OCI-M1 (cell line): ENCODE measurements at regions not wholly inside any gene's neighbourhood (a gene's known extent, or its start where the extent isn't known, plus 50 kb on each side); places are given as distances from the start of the nearest gene placed in this dataset.
"Not testable (repeated sequence)": the region's sequence is repeated elsewhere in the genome, so short reads cannot be mapped to it uniquely, and the experiment has no call there.

Experiments
- DNase-seq: peaks from one replicate; lab custom pipeline; 2025; lab: John Stamatoyannopoulos, UW

DNA sequence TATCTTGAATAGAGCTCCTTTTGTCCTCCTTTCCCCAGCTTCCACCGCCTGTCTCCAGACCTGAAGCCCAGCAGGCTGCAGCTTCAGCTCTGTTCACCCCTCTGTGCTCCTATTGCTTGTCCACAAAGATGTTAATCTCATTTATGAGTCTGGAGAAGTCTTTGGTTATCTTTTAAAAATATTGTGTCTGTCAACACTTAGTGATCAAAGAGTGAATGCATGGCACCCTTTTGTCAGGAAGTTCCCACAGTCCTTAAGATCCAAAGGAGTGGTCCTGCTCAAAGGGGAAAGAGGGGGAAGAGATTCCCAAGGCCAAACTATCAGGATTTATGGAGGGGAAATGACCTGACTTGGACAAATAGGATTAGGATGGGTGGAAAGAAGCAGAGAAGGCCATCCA is 118.9 kb downstream of the ACAA2 start:
- no peak for DNase-seq

DNA sequence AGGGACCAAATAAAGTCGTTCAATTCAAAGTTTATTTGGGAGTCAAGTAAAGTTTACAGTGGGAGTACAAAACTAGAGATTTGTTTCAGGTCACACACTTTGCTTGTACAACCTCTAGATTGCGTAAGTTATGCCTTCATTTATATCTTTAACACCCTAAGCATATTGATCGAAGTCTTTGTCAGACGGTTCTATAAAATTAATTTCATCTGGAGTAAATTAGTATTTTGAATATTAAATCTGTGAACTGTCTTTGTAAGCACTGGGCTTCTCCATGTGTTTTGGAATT is 119.7 kb downstream of the ACAA2 start:
- DNase-seq: no peak

DNA sequence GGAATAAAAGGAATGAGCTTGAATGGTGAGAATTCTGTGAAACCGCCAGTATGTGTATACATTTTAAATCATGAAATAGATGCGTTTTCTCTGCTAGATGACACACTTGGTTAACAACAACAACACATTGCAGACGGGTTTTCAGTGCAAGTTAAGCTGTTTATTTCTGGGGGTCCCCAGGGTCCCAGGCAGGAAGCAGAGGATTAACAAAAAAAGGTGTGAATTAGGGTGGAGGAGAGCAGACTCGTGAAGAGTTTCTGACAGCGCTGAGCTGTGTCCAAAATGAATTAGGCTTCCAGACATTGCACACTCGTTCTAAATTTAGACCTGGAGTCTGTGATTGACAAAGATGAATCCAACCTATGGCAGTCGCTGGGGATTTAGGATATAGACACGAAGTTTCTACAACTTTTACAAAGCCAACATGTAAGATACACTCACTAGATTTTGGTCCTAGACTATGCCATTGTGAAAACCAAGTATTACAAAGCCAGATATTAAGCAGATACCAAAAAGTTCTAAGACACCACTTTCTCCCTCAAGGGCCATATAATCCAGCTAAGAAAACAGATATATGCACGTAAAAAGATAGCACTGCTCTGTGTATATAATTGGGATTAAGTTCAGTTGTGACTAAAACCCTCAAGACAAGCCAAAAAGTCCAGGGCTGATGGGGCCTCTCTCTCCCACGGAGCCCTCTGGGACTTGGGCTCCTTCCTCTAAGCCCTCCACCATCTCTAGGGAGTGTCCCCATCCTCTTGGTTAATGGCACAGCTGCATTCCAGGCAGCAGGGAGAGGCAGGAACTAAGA is 120.2 kb downstream of the ACAA2 start:
- DNase-seq: no peak

DNA sequence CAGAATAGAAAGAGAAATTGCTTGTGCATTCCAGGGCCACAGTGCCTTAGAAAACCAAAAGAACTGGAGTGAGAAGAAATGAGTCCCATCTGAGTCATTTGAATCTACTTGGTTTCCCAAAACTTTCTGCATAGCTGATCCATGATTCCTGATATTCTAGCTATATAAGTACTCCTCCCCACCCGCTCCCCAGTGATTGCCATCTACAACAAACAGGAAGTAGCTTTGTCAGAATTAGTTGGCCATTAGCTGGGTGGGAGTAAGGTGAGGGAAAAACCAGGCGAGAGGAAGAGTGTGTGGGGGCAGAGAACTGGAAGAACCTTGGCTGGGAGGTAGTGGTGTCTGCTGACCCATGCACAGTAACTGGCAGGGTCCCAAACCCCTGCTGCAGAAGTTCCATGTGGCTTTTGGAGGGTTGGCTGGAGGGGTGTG is 122.1 kb downstream of the ACAA2 start:
- DNase-seq: peak; percentile 50

DNA sequence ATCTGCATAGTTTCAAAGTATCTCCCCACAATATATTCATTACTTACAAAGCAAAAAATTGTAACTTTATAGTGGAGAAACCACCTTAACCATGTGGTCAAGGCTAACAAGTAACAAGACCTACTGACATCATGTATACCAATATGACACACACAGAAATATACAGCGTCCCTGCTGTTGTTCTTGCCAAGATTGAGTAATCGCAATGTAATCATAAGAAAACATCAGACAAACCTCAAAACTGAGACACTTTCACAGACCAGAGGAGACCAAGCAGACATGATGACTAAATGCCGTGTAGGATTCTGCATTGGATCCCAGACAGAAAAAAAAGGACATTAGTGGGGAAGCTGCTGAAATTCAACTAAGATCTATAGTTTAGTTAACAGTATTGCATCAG is 123.0 kb downstream of the ACAA2 start:
- peak; percentile 62 for DNase-seq

DNA sequence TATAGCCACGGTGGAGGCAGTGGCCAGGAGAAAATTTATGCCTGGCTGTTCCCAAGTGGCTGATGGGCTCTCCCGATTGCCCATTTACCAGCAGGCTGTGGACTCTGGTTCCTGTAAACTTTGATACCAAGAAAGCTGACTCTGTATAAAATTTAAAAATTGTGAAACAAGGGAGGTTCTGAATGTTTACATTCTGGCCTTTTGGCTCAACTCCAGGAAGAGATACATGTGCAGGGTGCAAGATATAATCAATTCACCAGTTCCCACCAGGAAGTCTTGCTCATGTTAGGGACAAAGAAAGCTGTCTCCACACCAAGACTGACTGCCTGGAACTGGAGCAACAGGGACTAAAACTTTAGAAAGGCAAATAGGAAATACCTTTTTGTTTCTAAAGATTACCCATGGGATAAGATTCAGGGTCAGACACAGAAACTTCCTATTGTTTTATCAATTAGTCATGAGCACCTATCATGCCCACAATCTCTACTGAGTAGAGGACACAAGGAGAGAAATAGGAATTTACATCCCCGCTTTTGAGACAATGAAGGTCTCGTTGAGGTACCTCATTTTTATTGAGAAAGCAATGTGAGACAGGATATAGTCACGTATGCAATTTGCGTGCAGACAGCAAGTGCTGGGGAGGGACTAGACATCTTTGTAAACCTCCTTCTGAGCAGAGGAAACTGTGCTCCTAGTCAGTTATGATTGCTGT is 123.5 kb downstream of the LIPG start:
- no peak for DNase-seq

DNA sequence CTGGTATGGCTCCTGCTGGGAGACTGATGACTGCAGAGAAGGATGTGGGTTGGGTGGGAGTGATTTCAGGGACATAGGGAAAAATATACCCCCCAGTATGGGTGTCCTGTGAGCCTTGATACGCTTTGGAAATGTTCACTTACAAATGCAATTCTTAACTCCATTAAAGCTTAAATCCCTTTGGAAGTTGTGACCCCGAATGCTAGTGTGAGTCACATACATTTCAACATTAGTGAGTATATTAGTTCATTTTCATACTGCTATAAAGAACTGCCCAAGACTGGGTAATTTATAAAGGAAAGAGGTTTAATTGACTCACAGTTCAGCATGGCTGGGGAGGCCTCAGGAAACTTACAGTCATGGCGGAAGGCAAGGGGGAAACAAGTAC is 120.9 kb downstream of the LIPG start:
- not testable (repeated sequence) for DNase-seq

DNA sequence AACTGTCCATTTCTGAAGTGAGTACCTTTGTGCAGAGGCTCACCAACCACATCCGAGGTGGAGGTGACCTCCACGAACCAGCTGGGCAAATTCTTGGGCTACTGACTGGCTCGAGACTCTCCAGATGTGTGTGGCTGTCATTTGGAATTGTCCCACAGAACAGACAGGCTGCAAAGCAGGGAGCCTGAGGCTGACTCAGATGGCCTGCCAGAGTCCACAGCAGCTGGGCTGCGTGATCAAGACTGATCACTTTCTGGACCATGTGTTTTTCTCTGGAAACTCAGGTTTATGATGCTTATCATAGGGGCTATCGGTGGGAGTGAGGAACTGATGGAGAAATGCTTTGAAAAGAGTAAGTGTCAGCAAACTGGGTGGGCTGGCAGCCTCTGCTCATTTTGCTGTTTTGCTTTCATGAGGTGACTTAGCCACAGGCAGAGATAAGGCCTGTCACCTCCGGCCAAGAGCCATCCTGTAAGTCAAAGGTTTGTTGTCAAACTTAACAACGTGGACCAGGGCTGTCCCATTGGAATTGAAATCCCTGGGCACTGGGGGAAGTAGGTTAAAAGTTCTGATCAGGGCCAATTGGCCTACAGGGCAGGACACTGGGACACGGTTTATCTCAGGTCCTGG is 120.4 kb downstream of the LIPG start:
- no peak for DNase-seq

DNA sequence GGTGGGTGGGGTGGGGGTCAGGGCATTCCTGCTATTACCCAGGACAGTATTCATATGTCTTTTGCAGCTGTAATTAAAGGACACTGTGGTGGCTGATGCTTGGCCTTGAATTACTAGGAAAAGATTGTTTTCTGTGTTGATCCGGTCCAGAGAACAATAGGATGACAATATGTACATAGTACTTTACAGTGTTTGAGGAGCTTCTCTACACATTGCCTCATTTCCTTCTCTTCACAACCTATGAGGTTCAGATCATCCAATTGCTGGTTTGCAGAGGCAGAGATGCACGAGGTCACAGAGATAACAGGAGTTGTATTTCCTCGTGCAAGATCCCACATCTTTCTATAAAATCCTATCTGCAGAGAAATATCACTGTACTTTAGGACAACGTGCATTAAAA is 119.5 kb downstream of the LIPG start:
- no peak for DNase-seq

DNA sequence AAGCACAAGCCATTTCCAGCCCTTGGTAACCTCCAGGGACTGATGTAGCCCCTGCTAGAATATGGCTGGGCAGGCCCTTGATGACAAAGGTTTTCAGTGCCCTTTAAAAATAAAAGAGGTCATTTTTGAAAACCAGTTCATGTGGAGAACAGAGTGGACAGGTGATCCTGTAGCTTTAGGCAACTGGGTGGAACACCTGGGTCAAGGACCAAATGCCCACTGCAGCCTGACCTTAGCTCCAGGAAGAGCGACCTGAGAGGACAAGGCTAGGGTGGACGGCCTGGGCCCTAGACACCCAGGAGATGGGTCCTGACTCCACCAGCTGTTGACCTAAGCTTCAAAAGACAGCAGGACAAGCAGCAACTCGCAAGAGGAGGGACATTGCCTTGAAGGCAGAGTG is 116.6 kb downstream of the LIPG start:
- DNase-seq: no peak

DNA sequence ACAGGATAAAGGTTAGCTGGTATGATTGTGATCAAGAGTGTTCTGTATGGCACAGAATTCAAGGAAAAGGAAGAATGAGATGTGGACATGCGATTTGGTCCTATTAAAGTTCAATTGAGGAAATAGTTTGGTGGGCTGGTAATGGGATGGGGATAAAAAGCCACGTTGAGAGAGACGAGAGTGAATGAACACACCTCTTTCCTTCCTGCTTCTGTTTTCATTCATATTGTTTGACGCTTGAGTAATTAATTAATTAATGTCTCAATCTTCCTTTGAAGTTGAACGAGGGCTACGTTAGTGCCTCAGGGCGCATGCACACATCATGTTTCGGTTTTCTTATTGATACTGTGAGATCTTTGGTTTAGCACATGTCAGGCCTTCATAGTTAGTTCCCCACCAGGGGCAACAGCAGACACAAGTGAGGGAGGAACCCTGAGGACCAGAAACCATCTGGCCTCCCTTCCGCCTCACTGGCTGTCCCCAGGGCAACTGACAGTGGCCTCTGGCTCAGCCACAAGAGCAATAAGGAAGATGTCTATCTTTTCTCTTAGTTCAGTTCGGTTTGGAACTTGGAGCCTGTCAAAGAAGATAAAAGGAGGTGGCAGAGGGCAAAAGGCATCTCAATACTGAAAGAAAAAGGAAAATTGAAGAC is 116.0 kb downstream of the LIPG start:
- peak; percentile 91 for DNase-seq

DNA sequence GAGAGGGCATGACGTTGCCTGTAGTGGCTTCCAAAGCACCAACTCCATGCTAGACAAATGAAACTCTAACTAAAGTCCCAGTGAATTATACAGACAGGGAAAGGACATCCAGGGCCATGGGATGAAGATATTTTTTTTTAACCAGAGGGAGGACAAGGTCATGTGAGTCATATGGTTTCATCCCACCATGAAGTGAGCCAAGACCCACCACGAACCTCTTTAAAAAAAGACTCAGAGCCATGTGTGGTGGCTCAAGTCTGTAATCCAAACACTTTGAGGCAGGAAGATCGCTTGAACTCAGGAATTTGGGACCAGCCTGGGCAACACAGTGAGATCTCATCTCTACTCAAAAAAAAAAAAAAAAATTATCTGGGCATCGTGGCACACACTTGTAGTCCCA is 115.2 kb downstream of the LIPG start:
- DNase-seq: no peak

DNA sequence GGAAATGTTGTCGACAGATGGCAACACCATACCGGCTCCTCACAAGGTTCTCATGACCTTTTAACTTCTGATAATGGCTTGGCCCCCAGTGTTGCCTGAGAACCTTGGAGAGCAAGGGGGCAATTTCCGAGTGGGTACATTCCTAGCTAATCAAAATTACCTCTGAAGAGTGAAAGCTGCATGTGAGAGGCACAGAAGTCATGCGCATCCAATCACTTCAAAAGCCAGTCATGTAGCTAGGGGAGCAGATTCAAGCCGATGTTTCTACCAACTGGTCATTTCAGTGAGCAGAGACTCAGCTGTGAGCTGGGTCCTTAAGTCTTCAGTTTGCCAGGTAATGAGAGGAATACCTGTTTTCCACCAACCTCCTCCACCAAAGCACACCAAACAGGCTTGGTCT is 111.4 kb downstream of the LIPG start:
- DNase-seq: no peak

DNA sequence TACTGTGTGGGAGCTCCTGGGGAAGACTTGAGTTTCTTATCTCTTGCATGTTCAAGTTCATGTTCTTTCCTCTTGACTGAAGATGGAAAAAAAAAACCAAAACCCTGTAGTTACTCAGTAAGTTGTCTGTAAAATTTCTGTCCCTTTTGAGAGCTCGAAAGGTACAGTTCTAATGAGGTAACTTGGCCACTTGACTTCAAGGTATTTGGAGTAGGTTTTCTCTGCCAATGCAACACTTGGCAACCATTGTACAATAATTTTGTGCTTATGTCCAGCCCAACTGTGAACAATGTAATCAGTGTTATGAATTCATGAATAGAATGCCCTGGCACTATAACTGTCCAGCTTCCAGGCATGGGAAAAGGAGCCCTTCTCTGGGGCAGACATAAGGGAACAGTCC is 111.0 kb downstream of the LIPG start:
- DNase-seq: no peak

DNA sequence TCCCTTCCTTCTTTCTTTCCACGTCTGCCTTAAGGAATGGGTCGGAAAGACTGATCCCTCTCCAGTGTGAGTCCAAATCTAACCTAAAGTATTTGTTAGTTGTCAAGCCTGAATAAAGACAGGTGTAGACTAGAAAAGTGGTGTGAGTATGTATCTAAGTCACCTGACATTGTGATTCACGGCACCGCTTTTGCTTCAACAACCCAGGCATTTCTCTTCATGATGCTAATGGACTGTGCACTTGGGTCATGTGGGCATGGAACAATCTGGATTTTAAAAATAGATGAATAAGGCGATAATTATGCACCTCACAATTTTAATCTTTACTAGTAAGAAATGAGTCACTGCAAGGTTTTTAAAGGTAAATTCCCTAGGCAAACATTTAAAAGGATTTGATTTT is 107.5 kb downstream of the LIPG start:
- DNase-seq: no peak

DNA sequence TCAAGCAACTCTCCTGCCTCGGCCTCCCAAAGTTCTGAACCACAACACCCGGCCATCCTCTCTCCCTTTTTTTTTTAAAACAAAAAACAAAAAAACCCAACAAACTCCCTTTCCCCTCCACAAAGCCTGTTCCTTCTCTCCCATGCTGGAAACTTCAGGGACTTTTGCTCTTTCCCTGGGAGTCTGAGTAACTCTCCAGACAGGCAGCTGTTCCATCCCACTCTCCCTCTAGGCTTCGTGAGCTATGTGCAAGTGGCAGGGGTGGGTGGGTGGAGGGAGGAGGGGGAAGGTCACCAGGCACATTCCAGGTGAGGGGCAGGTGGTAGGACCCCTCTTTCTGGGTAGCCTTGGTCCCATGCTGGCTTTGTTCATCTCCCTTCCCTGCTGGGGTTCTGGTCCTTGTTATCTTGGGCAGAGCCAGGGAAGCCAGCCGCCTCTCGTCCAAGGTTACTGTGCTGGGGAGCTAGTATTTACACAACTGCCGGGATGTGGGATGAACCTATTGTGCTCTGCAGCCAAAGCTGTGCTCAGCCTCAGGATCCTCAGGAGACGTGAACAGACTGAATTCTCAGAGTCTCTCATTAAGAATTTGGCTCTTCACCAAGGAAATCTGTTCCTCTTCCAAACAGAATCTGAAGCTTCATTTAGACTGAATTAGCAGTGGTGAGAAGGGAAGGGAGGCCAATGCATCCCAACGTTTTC is 106.9 kb downstream of the LIPG start:
- DNase-seq: no peak

DNA sequence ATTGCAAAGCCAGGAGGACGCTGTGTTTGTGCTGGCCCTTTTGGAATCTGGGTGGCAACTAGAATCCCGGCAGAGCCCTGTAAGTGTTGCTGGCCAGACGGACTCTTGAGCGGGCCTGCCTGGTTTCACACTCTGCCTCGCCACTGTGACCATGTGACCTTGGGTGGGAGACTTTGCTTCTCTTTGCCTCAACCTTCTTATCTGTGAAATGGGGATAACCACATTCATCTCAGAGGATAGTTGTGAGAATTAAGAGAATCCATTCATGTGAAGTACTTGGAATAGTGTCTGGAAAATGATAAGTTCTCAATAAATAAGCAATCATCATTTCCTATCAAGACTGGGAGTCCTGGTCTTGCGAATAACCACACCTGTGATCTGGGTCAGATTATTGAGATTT is 105.6 kb downstream of the LIPG start:
- DNase-seq: no peak

DNA sequence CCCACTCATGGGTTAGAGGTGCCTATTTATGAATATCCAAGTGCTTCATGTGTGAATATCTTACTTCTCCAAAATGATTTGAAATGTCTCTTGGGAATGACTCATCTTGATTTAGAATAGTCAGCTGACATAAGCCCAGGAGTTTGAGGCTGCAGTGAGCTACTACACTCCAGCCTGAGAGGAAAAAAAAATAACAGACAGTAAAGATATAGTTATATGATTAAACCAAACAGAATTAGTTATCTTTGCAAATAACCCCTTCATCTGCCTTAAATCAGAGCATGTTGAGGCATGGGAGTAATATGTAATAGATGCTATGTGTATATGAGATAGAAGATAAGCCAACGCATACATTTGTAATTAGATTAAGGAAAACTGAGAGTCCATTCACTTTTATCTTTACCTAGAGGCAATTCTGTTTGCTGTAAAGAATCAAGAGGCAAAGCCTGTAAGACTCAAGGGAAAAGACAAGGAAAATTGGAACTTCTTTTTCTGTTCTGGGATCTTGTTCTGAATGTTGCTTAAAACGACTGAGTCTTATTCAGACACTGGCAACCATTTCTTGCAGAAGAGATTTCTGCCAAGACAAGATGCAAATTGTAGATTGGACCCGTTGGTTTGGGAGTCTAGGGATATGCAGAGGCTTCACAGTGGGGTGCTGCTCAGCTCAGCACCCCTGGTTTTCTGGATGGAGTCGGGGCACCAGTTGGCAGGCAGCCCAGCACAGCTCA is 104.4 kb downstream of the LIPG start:
- DNase-seq: peak; percentile 52

DNA sequence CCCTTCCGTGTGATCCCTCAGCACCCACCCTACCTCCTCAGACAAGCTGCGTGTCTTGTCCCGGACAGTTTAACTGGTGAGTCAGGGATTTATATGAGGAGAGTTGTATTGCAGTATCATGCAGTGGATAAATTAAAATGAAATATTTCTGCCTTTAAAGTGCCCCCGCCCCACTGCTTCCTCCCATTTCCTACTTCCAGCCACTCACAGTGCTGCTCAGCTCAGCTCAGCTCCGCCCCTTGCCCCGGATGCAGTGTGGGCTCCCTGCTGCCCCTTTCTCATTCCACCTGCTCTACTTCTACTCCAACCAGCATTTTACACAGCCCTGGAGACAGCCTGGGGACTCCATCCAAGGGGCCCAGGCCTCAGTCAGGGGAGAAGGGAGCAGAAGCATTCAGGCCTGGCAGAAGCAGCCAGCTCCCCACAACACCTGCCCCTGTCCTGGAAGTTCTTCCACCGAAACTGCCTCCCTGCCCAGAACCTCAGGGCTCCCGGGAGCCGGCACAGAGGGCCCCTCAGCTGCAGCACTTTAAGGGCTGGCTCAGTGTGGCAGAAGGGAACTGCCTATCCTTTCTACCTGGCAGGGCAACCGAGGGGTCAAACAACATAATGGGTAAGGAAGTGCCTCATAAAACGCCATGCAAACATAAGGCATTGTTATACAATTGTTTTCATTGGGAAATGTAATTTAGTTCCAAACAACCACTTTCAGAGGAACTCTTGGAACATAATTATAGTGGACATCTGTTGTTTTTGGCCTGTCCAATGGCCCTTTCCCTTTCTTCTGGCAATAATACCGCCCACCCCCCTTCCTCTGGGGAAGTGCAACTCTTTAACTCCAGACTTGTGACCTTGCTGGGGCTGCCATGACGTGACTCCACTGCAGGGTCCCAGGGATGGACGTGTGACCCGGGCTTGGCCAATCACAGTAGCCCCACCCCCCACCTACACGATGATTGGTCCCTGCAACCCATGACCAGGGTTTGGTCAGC is 102.3 kb downstream of the LIPG start:
- no peak for DNase-seq

DNA sequence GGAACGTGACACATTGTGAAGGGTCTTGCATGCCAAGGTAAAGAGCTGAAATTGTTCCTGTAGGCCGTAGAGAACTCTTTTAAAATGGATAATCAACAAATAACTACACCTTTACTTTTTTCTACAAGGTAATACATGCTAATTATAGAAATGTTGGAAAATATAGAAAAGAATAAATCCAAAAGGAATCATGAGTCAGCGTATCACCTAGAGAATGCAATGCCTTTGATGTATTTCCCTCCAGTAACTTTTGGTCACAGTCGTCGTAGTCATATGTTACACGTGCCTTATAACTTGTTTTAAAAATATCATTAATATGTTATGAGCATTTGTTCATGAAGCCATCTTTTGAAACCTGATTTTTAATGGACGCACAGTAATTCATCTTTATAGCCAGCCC is 100.6 kb downstream of the LIPG start:
- no peak for DNase-seq
